ENCODE measurements at regions not wholly inside any gene's neighbourhood (a gene's known extent, or its start where the extent isn't known, plus 50 kb on each side); places are given as distances from the start of the nearest gene placed in this dataset.

GRCh38 chr2:182649316-182649715 lies 66.7 kb upstream of the DNAJC10 start:
- TF ChIP-seq, protein P1, sequence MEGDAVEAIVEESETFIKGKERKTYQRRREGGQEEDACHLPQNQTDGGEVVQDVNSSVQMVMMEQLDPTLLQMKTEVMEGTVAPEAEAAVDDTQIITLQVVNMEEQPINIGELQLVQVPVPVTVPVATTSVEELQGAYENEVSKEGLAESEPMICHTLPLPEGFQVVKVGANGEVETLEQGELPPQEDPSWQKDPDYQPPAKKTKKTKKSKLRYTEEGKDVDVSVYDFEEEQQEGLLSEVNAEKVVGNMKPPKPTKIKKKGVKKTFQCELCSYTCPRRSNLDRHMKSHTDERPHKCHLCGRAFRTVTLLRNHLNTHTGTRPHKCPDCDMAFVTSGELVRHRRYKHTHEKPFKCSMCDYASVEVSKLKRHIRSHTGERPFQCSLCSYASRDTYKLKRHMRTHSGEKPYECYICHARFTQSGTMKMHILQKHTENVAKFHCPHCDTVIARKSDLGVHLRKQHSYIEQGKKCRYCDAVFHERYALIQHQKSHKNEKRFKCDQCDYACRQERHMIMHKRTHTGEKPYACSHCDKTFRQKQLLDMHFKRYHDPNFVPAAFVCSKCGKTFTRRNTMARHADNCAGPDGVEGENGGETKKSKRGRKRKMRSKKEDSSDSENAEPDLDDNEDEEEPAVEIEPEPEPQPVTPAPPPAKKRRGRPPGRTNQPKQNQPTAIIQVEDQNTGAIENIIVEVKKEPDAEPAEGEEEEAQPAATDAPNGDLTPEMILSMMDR (IDR thresholded peaks at IDR 0.05), result no peak
- TF ChIP-seq POLR2A (IDR thresholded peaks at IDR 0.05) (no peak), EP300 (IDR thresholded peaks at IDR 0.05) (no peak)

Measured in tibial nerve (tissue), 4 donors.